HL-60 (cell line): ENCODE measurements at regions not wholly inside any gene's neighbourhood (a gene's known extent, or its start where the extent isn't known, plus 50 kb on each side); places are given as distances from the start of the nearest gene placed in this dataset.

ENCODE experiments used
- GABPA ChIP-seq: IDR thresholded peaks from 2 replicates; pipeline ENCODE4 v1.6.1; 2012; ENCODE audit warnings: low read depth
- SPI1 ChIP-seq: IDR thresholded peaks from 2 replicates; pipeline ENCODE4 v1.6.1; 2012; ENCODE audit warnings: low read depth, mild to moderate bottlenecking, borderline replicate concordance
- TF ChIP-seq, protein P1 (sequence below): IDR thresholded peaks from 2 replicates; pipeline ENCODE4 v1.6.1; 2012; ENCODE audit warnings: low read depth; ENCODE audit not compliant: insufficient replicate concordance
- TF ChIP-seq, protein P2 (sequence below): IDR thresholded peaks from one replicate; pipeline ENCODE4 v1.5.1; 2011; ENCODE audit warnings: low read length, control low read depth, inconsistent platforms; ENCODE audit not compliant: insufficient read depth

DNA sequence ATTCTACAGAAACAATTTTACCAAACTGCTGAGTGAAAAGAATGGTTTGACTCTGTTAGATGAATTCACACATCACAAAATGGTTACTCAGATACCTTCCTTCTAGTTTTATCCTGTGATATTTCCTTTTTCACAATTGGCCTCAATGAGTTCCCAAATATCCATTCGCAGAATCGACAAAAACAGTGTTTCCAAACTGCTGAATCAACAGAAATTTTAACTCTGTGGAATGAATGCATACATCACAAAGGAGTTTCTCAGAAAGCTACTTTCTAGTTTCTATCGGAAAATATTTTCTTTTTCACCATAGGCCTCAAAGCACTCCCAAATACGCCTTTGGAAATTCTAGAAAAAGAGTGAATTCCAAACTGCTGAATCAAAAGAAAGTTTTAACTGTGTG is 525.0 kb downstream of the ALG10 start:
- TF ChIP-seq, protein P1, sequence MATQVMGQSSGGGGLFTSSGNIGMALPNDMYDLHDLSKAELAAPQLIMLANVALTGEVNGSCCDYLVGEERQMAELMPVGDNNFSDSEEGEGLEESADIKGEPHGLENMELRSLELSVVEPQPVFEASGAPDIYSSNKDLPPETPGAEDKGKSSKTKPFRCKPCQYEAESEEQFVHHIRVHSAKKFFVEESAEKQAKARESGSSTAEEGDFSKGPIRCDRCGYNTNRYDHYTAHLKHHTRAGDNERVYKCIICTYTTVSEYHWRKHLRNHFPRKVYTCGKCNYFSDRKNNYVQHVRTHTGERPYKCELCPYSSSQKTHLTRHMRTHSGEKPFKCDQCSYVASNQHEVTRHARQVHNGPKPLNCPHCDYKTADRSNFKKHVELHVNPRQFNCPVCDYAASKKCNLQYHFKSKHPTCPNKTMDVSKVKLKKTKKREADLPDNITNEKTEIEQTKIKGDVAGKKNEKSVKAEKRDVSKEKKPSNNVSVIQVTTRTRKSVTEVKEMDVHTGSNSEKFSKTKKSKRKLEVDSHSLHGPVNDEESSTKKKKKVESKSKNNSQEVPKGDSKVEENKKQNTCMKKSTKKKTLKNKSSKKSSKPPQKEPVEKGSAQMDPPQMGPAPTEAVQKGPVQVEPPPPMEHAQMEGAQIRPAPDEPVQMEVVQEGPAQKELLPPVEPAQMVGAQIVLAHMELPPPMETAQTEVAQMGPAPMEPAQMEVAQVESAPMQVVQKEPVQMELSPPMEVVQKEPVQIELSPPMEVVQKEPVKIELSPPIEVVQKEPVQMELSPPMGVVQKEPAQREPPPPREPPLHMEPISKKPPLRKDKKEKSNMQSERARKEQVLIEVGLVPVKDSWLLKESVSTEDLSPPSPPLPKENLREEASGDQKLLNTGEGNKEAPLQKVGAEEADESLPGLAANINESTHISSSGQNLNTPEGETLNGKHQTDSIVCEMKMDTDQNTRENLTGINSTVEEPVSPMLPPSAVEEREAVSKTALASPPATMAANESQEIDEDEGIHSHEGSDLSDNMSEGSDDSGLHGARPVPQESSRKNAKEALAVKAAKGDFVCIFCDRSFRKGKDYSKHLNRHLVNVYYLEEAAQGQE: no peak
- TF ChIP-seq, protein P2, sequence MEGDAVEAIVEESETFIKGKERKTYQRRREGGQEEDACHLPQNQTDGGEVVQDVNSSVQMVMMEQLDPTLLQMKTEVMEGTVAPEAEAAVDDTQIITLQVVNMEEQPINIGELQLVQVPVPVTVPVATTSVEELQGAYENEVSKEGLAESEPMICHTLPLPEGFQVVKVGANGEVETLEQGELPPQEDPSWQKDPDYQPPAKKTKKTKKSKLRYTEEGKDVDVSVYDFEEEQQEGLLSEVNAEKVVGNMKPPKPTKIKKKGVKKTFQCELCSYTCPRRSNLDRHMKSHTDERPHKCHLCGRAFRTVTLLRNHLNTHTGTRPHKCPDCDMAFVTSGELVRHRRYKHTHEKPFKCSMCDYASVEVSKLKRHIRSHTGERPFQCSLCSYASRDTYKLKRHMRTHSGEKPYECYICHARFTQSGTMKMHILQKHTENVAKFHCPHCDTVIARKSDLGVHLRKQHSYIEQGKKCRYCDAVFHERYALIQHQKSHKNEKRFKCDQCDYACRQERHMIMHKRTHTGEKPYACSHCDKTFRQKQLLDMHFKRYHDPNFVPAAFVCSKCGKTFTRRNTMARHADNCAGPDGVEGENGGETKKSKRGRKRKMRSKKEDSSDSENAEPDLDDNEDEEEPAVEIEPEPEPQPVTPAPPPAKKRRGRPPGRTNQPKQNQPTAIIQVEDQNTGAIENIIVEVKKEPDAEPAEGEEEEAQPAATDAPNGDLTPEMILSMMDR: no peak
- no peak for TF ChIP-seq GABPA
- no peak for TF ChIP-seq SPI1
